ENCODE measurements at regions not wholly inside any gene's neighbourhood (a gene's known extent, or its start where the extent isn't known, plus 50 kb on each side); places are given as distances from the start of the nearest gene placed in this dataset.

GRCh38 chr21:25421321-25422028, 185.8 kb downstream of the MRPL39 start:
- peak; percentile 78 for DNase-seq

GRCh38 chr21:25420831-25421230, 186.4 kb downstream of the MRPL39 start:
- no peak for DNase-seq

DNA sequence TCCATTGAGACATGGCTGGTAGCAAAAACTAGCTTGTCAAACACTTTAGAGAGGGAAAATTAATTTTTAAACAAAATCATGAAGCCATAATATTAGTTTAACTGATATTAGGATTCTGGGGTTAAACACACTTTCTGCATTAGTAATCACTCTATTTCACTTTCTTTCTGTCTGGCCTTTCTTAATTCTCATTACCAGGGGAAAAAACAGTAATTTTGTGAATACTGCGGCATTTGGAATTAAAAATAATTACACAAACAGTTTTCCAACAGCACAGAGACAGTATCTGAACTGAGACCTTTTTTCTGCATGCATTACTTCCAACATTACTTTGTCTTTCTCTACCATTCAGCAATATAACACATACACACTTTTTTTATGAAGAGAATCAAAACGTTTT, 190.6 kb downstream of the MRPL39 start:
- no peak for DNase-seq

- DNase-seq: no peak
Observed at GRCh38 chr21:25412100-25412499, 195.2 kb downstream of the MRPL39 start.

- no peak for DNase-seq
Observed at GRCh38 chr21:25409978-25410377, 197.3 kb downstream of the MRPL39 start.

GRCh38 chr21:25408666-25409065, 198.6 kb downstream of the MRPL39 start:
- DNase-seq: no peak

DNA sequence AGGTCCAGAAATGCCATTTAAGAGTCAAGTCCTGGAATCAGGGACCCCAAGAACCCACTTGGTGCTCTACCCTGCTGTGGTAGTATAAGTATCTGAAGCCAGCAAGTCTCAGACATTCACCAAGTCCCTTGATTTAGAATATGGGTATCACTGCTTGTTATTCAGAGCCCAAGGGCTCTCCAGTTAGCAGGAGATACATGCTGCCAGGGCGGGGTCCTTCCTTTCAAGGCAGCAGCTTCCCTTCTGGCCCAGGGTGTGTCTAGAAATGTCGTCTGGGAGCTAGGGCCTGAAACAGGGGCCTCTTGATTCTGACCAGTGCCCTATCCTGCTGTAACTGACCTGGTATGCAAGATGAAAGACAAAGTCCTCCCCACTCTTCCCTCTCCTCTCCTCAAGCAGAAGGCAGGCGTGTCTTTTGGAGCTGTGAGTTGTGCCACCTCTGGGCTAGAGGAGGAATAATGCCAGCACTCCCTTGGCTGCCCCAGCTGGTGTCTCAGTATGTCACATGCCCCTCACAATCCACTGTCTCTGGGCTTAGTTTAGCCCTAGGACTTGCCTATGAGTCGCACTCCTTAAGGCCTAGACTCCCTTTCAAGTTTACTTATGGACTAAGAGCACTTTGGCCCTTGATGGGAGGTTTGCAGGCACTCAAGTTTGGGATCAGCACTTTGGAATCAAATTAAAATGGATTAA, 200.2 kb downstream of the MRPL39 start:
- DNase-seq: no peak

- DNase-seq: no peak
Observed at GRCh38 chr21:25405984-25406383, 201.3 kb downstream of the MRPL39 start.

DNA sequence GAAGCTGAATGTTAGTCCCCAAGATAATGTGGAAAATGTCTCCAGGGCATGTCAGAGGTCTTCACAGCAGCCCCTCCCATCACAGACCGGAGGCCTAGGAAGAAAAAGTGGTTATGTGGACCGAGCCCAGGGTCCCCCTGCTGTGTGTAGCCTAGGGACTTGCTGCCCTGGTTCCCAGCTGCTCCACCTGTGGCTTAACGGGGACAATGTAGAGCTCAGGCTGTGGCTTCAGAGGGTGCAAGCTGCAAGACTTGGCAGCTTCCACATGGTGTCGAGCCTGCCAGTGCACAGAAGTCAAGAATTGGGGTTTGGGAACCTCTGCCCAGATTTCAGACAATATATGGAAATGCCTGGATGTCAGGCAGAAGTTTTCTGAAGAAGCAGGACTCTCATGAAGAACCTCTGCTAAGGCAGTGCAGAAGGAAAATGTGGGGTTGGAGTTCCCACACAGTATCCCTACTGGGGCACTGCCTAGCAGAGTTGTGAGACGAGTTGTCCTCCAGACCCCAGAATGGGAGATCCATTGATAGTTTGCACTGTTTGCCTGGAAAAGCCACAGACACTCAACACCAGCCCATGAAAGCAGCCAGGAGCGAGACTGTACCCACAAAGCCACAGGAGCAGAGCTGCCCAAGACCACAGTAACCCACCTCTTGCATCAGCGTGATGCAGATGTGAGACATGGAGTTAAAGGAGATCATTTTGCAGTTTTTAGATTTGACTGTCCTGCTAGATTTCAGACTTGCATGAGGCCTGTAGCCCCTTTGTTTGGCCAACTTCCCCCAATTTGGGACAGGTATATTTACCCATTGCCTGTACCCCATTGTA, 204.9 kb downstream of the MRPL39 start:
- DNase-seq: no peak

DNA sequence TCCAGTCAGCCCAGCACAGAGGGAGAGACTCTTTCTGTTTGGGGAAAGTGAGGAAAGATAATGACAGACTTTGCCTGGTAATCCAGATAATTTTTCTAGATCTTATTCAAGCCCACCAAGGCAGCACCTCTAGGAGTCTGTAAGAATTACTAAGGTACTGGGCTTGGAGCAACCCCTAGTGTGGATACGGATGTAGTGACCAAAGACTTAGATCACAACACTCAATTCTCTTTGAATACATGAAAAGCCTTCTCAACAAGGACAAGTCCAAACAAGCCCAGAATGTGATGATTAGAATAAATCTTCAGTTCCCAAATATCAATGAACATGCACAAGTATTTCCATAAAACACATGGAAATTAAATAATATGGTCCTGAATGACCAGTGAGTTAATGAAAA, 206.9 kb downstream of the MRPL39 start:
- no peak for DNase-seq

- no peak for DNase-seq
Observed at GRCh38 chr21:25398630-25399029, 208.7 kb downstream of the MRPL39 start.

- DNase-seq: peak; percentile 18
Observed at GRCh38 chr21:25396135-25396711, 211.1 kb downstream of the MRPL39 start.

- no peak for DNase-seq
Observed at GRCh38 chr21:25391777-25392176, 215.5 kb downstream of the MRPL39 start.

DNA sequence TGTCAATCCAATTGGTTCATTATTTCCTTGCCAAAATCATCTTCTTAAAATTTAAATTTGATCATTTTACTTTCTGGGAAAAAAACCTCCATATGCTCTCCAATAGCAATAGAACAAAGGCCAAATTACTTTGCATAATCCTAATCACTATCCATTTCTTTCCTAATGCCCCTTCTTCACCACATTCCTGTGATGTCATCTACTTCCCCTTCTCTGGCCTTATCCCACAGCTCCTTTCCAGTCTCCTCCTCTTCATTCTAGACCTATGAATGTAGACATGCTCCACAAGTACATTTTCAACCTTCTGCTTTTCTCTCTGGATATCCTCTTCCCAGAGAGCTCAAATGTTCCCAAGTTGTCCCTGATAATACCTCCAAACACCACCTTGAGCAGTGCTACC, 216.6 kb downstream of the MRPL39 start:
- DNase-seq: no peak

GRCh38 chr21:25387665-25388064, 219.6 kb downstream of the MRPL39 start:
- no peak for DNase-seq

- DNase-seq: peak; percentile 47
Observed at GRCh38 chr21:25385911-25386474, 221.3 kb downstream of the MRPL39 start.

DNA sequence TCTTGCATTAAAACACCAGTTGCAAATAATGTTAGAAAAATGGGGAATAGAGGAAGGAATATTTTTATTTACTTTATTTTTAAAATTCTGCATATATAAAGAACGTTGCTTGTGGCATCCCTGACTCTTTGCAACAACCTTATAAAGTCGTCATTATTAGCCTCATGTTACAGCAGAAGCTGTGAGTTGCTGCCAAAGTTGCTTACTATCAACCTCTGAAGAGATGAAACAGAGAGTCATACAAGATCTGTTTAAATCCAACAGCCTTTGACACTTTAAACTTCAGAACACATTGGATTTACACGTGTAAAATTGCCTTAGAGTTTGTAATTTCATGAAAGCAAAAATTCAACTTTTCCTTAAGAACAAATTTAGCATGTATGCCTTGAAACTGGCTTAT, 221.9 kb downstream of the MRPL39 start:
- DNase-seq: no peak

DNA sequence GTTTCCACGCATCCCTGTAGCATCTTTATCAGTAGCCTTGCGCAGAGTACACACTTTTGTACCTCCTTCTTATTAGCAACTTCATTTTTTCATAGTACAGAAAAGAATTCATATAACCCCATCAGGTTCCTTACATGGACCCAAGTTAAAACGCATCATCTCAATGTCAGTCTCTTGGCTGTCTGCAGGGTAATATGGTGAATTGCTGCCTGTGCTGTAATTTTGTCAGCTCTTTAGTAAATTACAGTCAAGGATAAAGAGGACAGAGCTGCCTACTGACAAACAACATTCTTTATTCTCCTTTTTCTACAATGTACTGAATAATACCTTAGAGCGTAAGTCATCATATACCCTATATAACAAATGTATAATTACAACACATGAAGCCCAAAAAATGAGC, 222.5 kb downstream of the MRPL39 start:
- no peak for DNase-seq

DNA sequence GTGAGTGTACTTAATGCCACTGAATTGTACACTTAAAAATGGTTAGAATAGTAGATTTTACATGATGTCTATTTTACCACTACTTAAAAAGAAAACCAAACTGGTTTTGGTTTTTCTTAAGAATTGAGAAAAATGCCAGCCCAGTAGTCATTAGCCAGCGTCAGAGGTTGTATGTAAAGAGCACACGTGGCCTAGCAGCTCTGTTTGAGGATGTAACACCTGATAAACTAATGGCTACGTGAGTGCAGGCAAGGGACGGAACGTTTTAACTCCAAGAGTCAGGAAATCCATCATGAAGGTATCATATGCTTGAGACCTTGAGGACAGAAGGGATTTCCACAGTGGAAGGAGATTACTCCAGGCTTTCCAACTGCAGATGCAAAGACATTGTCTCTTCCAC, 223.7 kb downstream of the MRPL39 start:
- no peak for DNase-seq

GRCh38 chr21:25381936-25382452, 225.3 kb downstream of the MRPL39 start:
- DNase-seq: no peak

- DNase-seq: no peak
Observed at GRCh38 chr21:25375675-25376074, 231.6 kb downstream of the MRPL39 start.

- DNase-seq: no peak
Observed at GRCh38 chr21:25373126-25374082, 233.9 kb downstream of the MRPL39 start.

All from CD4-positive, alpha-beta T cell treated with Interleukin-12 subunit alpha and Interleukin-12 subunit beta, for 1 hour (primary cell).